ENCODE measurements at regions not wholly inside any gene's neighbourhood (a gene's known extent, or its start where the extent isn't known, plus 50 kb on each side); places are given as distances from the start of the nearest gene placed in this dataset.
"Not testable (repeated sequence)": the region's sequence is repeated elsewhere in the genome, so short reads cannot be mapped to it uniquely, and the experiment has no call there.

DNA sequence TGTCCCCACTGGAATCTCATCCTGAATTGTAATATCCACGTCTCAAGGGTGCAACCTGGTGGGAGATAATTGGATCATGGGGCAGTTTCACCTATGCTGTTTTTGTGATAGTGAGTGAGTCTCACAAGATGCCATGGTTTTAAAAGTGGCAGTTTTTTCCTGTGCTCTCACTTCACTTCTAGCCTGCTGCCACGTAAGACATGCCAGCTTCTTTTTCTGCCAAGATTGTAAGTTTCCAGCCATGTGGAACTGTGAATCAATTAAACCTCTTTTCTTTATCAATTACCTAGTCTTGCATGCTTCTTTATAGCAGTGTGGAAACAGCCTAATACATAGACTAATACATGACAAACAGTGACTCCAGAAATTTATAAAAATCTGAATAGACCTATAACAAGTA lies 1131.8 kb downstream of the PCDH7 start:
- DNase-seq, result no peak

DNA sequence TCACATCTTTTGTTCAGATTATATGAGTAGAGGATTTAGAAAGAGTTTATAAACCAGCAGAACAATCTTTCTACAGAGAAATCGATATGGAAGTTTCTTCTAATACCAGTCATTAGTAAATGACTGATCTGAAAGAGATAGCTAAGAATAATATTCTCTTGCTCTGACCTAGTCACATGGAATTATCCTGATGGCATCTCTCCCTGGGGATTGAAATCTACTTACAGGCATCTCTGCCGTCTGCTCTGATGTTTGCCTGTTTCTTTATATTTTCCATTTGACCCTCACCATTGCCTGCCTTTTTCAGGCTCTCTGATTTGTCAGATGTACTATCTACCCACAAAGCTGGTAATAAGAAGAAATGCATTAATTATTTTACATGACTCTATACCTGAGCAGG lies 1157.3 kb downstream of the PCDH7 start:
- DNase-seq, result no peak

DNA sequence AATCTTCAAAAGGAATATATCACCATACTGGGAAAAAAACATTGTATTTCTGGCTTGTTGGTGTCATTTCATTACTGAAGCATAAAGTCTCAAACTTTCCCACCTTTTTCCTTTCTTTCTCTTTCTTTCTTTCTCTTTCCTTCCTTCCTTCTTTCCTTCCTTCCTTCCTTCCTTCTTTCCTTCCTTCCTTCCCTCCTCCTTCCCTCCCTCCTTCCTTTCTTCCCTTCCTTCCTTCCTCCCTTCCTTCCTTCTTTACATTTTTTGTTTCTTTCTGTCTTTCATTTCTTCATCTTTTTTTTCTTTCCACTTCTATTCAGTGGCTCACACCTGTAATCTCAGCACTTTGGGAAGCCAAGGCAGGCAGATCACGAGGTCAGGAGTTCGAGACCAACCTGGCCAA lies 1160.7 kb downstream of the PCDH7 start:
- DNase-seq, result not testable (repeated sequence)

DNA sequence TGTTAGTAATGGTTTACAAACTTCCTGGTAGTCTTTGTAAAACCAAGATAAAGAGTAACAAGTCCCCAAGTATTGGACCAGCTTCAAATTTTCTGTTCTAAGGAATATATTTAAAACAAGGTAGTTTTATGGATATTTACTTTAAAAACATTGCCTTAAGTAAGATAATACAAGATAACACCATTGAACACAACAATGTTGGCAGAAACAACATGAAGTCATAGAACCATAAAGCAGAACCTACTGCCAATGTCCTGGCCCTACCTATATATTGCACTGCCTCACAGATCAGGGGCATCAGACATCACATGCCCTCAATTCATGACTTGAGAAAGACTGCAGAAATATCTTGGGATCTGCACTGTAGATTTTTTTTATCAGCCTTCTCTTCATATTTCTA lies 1176.2 kb downstream of the PCDH7 start:
- DNase-seq, result no peak

DNA sequence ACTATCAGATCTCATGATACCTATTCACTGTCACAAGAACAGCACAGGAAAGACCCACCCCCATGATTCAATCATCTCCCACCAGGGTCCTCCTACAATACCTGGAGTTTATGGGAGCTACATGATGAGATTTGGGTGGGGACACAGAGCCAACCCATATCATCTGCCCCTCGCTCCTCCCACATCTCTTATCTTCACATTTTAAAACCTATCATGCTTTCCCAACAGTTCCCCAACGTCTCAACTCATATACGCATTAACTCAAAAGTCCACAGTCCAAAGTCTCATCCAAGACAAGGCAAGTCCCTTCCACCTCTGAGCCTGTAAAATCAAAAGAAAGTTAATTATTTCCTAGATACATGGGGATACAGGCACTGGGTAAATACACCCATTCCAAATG lies 1185.2 kb downstream of the PCDH7 start:
- no peak for DNase-seq

DNA sequence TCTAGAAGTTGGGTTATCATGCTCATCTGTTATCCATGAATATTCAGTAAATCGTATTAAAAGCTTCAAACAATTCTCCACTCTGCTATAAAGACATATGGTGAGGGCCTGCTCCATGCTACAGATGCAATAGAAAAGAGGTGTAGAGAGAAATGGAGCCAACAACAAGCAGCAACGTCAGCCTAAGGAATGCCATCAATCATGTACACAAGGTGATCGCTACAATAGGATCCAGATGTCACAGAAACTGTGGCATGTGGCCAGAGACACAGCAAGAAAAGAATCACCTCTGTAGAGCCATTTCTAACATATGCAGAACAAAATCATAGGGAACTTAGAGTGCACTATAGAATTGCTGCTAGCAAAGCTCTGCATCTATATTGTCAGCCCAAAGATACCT lies 1188.1 kb downstream of the PCDH7 start:
- no peak for DNase-seq

DNA sequence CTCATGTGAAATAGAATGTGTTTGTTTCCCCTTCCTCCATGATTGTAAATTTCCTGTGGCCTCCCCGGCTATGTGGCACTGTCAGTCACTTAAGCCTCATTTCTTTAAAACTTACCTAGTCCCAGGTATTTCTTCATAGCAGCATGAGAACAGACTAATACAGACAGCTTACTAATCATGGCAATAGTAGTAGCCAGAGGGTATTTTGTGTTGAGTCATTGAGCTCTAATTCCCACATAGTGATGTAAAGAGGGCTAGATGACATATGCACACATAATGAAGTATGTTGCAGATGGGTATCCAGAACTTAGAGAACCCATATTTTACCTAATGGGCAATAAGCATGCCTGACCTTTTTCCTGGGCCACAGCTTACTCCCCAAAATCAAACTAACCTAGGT lies 1197.2 kb downstream of the PCDH7 start:
- DNase-seq, result no peak

DNA sequence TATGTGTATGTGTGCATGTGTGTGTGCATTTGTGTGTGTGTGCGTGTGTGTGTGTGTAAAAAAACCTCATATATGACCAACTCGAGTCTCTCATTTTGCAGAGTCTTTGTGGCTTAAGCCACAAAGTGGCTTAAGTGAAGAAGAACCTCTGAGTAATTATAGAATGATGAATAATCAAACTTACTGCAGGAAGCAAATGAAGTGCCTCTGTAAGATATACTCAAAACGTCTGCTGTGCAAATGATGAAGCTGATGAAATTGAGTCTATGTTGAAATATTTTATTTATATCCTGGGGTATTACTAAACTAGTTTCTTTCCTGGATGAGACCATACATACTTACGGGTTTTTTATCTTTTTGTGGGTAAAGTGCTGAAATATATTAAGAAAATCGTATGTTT lies 1198.7 kb downstream of the PCDH7 start:
- DNase-seq, result peak; percentile 0

DNA sequence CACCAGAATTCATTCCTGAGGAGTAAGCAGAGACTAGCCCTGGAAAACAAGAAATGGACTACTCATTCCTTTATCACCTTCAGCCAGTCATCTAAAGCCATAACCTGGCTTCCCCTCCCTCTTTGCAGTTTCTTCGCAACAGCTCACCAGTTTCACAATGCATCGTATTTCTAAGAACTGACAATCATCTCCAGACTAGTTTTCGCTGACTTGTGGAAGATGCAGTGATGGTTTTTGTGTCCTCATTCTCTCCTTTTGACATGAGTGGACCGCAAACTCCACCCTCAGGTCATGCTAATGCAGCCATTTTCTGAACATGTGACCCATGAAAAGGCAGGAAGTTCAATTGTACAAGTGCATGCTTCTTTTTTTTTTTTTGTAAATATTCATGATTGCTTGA lies 1203.5 kb downstream of the PCDH7 start:
- peak; percentile 71 for DNase-seq

DNA sequence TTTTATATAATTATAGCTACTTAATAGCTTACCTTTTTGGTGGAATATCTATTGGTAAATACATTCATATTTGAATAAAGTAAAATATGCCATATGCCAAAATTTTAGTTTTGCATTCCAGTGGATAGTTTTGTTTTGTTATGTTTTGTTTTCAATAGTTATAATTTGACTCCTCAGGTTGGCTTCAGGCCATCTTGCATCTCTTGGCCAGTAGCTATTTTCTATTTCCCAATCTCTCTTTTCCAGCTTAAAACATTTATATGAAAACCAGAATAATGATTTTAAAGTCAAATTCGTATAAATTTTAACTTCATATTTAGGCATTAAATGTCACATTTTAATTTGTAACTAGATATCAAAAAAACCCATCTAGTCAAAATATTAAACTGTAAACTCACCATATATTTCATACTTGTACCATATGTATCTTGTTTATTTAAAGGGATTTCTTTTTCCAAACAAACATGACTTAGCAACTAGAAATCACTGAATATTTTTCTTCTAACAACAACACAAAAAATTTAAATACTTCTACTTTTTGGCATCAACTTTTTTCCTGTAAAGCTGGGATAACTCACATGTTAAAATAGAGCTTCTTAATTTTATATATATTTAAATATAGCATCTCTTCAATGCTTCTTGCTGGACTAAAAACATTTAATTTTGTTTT lies 1209.6 kb downstream of the PCDH7 start:
- DNase-seq, result no peak

DNA sequence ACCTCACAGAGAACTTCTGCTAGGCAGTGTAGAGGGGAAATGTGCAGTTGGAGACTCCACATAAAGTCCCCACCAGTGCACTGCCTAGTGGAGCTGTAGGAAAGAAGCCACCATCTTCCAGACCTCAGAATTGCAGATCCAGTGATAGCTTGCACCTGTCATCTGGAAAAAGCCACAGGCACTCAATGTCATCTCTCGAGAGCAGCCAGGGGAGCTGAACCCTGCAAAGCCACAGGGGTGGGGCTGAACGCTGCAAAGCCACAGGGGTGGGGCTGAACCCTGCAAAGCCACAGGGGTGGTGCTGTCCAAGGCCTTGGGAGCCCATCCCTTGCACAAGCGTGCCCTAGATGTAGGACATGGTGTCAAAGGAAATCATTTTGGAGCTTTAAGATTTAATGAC lies 1226.3 kb downstream of the PCDH7 start:
- DNase-seq, result no peak

DNA sequence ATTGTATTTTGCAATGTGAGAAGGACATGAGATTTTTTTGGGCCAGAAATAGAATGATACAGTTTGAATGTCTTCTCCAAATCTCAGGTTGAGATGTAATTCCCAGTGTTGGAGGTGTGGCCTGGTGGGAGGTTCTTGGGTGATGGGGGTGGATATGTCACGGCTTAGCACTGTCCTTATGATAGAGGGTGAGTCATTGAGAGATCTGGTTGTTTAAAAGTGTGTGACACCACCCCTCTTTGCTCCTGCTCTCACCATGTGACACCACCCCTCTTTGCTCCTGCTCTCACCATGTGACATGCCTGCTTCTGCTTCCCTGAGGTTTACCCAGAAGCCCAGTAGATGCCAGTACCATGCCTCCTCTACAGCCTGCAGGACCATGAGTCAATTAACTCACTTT lies 1226.9 kb downstream of the PCDH7 start:
- DNase-seq, result no peak

DNA sequence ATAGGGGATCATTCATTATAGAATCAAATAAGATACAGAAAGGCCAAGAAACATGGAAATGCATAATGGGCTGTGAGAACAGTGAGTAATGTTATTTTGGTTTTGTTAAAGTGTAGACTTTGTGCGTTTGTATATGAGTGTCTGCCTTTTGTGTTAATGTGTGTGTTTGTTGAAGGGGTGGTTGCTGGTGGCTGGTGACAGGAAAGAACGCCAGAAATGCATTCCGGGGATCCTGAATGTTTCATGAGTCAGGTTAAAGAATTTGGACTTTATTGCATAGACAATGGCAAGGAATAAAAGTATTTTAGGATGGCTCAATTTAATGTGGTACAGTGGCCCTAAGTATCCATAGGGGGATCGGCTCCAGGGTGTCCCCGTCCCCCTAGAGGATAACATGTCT lies 1228.9 kb downstream of the PCDH7 start:
- DNase-seq, result no peak

DNA sequence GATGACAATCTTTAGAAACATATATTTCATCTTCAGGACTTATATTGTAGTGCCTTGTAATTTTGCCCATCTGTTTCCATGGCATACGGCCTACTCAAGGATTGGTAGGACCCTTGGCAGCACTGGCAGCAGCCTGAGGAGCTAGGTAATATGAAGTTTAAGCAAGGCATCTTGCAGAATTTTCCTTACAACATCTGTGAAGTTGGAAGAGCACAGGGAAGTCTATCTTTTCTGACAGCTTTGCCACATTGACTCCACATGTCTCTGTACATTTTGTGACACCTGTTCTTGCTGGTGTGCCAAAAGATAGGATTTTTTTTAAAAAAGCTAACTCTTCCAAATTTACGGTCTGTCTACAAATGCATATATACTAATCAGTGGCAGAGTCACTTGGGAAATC lies 1235.2 kb downstream of the PCDH7 start:
- no peak for DNase-seq

DNA sequence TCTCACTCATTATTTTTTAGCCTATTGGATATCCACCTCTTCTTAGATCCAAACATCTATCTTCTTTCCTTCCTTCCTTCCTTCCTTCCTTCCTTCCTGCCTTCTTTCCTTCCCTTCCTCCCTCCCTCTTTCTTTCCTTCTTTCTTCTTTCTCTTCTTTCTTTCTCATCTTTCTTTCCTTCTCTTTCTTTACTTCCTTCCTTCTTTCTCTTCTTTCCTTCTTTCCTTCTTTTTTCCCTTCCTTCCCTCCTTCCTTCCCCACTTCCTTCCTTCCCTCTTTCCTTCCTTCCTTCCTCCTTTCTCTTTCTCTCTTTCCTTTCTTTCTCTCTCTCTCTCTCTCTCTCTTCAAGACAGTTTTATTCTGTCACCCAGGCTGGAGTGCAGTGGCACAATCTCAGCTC lies 1239.8 kb downstream of the PCDH7 start:
- DNase-seq, result no peak

DNA sequence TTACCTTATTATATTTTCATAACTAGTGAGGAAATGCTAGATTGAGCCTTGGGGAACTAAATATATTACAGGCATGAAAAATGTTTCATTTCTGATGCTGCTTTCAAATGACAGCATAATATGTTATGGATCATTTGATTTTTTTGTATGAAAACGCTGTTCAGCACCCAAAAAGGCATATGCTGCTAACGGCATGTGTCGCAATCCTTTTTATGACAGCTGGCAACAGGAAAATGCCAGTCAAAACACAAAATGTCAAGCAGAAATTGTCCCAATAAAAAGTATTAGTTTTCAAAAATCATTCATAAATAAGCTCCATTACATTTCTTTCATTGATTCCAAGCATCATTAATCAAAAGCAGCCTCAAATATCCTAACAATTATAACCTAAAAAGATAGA lies 1244.5 kb downstream of the PCDH7 start:
- no peak for DNase-seq

DNA sequence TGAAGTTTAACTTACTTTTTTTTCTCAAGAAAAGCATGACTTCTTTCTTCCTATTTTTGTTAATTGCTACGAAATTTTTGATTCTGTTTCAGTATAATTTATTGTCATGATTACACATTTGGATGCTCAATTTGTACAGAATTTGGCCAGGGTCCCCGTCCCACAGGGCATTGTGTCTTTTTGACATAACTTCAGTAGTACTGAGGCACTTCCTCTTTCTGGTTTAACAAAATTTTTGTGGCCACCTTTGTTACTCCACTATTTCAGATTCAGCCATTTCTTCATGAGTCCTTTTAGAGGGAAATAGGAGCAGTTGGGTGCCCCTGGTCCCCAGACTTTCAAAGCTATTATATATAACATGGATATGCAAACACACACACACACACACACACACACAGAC lies 1248.7 kb downstream of the PCDH7 start:
- DNase-seq, result no peak

DNA sequence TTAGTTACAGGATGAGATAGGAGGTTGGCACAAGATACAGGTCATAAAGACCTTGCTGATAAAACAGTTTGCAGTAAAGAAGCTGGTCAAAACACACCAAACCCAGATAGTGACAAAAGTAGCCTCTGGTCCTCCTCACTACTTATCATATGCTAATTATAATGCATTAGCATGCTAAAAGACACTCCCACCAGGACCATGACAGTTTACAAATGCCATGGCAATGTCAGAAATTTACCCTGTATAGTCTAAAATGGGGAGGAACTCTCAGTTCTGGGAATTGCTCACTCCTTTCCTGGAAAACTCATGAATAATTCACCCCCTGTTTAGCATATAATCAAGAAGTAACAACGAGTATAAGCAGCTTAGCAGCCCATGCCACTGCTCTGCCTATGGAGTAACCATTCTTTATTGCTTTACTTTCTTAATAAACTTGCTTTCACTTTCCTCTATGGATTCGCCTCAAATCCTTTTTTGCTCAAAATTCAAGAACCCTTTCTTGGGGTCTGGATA lies 1254.4 kb downstream of the PCDH7 start:
- no peak for DNase-seq

DNA sequence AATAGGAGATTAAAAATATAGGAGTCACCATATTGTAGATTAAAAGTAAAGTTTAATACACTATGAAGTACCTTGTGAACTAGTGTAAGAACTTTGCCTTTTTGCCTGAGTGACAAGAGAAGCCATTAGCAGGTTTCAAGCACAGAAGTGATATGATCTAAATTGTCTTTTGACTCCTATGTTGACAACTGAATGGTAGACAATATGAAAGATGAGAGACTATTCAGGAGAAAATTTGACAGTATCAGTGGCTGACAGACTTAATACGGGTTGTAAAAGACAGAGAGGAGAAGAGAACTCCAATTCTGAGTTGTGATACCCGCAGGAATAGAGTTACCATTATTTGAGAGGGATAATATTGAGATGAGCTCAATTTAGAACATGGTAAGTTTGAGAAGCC lies 1259.8 kb downstream of the PCDH7 start:
- DNase-seq, result no peak

DNA sequence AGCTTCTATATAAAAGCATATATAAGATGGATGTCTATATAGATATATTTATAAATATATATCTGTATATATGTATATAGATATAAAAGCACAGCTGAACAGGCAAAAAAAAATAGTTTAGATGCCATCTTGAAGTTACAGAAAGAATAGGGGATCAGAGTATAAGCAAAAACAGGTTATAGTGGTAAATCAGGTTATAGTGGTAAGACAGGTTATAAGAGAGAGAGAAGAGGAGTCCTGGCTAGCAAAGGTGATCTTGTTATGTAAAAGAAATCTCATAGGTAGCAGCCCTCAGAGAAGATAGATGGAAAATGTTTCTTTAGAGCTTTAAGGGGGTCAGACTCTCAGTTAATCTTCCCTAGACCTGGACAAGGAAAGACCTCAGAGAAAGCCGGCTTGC lies 1263.1 kb downstream of the PCDH7 start:
- no peak for DNase-seq

DNA sequence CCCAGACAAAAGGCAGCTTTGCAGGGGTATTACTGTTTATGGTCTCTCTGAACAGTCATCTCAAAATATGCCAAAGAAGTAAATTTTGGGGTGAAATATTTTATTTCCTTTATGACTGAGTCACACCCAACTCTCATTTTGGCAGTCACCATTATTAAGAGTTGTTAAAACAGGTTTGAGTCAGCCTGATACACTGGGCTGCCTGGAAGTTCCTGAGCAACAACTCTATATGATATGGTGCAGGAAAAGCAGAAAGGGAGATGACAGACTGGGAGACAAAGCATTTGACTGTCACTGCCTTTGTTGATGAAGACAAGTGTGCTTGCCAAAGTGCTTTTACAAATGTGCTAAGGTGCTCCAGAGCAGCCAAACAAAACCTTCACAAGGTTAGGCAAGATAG lies 1263.5 kb downstream of the PCDH7 start:
- DNase-seq, result no peak

DNA sequence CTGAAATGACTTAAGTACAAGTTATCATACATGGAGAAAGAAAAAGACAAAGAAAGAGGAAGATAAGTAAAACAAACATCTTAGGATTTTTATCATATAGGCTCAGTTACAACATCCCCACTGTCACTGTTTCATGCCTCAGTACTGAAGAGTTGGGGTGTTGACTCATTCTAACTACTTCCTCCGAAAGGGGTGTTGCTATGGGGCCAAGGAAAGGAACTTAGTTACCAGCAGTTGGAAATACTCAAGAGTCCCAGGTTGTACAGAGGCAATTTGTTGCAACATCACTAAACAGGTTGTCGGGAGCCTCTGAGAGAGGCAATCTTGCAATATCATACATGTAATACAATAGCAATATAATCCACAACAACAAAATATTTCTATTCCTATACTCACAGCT lies 1264.7 kb downstream of the PCDH7 start:
- DNase-seq, result no peak

DNA sequence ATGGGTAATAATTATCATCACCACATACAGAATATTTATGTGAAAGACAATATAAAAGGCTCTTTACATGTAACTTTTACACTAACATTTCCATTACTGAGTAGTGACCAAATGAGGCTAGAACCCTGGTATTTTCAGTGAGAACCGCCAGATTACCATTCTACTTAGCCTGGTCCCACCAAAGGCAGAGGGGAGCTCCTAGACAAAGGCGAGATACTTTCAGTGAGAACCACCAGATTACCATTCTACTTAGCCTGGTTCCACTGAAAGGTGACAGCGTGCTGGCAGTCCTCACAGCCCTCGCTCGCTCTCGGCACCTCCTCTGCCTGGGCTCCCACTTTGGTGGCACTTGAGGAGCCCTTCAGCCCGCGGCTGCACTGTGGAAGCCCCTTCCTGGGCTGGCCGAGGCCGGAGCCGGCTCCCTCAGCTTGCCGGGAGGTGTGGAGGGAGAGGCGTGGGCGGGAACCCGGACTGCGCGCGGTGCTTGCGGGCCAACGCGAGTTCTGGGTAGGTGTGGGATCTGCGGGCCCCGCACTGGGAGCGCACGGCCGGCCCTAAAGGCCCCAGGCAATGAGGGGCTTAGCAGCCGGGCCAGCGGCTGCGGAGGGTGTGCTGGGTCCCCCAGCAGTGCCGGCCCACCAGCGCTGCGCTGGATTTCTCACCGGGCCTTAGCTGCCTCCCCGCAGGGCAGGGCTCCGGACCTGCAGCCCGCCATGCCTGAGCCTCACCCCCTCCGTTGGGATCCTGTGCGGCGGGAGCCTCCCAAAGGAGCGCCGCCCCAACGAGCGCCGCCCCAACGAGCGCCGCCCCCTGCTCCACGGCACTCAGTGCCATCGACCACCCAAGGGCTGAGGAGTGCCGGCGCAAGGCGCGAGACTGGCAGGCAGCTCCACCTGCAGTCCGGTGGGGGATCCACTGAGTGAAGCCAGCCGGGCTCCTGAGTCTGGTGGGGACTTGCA lies 1276.1 kb downstream of the PCDH7 start:
- DNase-seq, result no peak

DNA sequence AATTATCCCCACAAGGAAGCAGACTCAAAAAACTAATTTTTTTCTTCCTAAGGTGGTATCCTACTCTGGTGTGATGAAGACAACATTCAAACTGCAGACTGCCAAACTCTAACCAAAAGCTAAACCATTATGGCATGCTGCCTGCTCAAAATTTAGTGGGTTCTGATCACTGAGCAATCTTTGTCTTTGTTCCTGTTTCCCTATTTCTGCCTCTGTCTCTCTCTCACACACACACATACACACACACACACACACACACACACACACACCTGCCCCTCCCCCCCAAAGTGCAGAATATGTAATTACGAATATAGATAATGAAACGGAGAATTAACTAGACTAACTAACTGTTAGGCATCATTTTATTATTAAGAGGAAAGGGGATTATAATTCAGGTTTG lies 1278.6 kb downstream of the PCDH7 start:
- no peak for DNase-seq

Data from activated CD4-positive, alpha-beta T cell treated with anti-CD3 and anti-CD28 coated beads, Interleukin-10, Interleukin-2, amounts not matched to agents 100 ng/mL and 50 ng/mL, durations not matched to agents 16 hours and 8 hours (primary cell).